HG02642 (cell line): ENCODE measurements at regions not wholly inside any gene's neighbourhood (a gene's known extent, or its start where the extent isn't known, plus 50 kb on each side); places are given as distances from the start of the nearest gene placed in this dataset.
"Not testable (repeated sequence)": the region's sequence is repeated elsewhere in the genome, so short reads cannot be mapped to it uniquely, and the experiment has no call there.

ENCODE experiments used
- ATAC-seq: cut with Tn5 transposase; IDR thresholded peaks from one replicate; pipeline ENCODE4 v1.9.1; 2021; ENCODE audit warnings: mild to moderate bottlenecking; ENCODE audit not compliant: unreplicated experiment, poor library complexity

DNA sequence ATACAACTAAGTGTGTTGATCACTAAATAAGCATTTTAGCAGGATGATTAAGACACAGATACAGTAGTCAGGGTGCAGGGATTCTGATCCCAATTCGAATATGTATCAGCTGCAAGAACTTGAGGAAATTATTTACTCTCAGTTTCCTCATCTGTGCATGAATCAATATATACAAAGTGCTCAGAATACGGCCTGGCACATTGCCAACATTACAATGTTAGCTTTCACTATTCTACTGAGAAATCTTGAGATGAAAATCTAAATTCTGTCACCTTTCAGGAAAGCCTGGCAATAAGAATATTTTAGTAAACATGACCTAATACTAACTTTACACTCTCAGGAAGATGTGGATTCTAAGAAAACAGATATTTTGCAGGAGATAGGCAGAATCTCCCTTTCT lies 1001.6 kb upstream of the IGFBP7 start:
- no peak for ATAC-seq

DNA sequence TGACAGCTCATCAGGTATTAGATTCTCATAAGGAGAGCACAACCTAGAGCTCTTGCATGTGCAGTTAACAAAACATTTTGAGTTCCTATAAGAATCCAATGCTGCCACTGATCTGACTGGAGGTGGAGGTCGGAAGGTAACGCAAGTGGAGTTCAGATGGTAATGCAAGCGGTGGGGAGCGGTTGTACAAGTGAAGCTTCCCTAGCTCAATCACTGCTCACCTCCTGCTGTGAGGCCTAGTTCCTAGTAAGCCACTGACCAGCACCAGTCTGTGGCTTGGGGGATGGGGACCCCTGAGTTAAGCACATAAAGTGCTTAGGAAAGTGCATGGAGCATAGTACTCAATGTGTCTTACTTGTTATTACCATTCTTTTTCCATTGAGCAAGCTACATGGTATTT lies 983.2 kb upstream of the IGFBP7 start:
- ATAC-seq: no peak

DNA sequence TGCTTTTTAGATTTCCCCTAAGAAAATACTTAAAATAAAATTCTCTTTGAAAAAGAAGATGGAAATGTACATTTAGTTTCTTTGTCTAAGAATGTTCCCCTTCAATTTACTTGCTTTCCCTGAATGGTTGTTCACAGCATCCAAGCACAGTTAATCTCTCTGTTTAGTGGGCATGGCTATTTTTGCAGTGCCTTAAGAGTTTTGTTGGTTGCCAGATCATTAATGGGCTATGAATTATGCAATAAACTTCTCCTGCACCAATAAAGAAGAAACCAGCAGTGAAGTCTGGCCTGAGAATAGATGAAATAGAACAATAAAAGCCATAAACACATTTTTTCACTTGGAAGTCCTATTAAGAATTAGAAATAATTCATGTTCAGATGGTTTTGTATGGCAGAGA lies 980.4 kb upstream of the IGFBP7 start:
- no peak for ATAC-seq

DNA sequence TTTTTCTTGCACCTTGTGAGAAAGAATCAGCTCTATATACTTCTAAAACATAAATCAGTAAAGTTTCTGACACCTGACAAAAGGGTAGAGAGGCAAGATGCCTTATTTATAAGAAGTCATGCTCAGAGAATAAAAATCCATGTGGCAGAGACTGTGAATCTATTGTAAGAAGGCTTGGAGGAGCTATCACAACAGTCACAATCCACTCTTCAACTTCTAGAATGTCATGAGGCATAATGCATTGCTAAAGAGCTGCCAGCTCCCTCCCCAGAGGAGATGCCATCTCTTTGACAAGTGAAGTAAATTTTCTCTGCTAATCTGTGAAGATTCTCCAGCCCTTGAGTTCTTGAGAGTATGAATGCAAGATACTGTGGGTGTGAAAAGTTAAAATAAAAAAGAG lies 971.2 kb upstream of the IGFBP7 start:
- no peak for ATAC-seq

DNA sequence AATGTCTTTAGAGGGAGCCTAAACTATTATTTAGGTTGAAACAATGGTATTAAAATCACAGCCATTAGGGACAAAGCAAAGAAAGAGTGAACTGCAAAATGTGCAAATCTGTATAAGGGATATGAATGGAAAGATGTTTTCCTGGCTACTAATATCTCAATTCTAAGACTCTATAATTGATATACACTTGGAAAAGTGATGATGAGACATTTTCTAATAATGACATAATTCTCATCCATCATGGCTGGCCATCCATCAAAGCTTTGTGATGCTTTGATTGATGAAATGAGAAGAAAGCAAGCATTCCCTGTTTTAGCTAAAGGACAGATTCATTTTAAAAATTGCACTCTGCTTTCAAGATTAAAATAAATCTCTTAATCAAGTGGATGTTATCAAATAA lies 965.5 kb upstream of the IGFBP7 start:
- no peak for ATAC-seq

DNA sequence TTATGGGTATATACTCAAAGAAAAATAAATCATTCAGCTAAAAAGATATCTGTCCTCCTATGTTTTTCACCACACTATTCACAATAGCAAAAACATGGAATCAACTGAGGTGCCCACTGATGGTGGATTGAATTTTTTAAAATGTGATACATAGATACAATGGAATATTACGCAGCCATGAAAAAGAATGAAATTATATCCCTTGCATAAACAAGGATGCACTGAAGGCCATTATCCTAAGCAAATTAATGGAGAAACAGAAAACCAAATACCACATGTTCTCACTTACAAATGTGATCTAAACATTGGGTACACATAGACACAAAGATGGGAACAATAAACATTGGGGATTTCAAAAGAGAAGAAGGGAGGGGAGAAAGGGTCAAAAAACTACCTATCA lies 964.2 kb upstream of the IGFBP7 start:
- no peak for ATAC-seq

DNA sequence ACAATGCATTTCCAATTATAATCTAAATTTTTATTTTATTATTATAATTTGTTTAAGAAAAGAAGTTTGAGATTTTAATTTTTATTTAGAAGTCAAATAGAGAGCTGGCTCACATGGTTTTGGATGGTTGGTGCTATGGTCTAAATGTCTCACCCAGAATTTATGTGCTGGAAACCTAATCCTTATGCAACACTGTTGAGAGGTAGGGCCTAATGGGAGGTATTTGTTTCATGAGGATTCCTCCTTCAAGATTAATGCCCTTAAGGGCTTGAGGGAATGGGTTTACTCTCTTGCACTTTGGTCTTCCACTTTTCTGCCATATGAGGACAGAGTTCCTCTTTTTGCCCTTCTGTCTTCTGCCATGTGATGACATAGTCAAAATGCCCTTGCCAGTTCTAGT lies 960.5 kb upstream of the IGFBP7 start:
- no peak for ATAC-seq

DNA sequence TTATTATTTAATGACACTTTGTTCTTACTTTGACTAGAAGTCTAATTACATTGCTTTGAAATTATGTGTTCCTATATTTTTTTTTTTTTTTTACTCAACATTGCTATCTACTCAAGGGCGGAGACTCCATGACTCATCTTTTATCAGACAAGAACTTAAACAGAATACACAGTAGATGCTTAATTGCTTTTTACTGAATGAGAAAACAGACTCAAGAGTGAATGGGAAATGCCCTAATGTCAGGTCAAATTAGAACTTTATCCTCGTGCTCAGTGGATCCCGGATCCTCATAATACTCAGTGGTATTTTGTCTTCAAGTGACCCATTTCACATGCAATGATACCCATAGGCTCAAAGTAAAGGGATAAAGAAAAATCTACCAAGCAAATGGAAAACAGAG lies 954.5 kb upstream of the IGFBP7 start:
- no peak for ATAC-seq

DNA sequence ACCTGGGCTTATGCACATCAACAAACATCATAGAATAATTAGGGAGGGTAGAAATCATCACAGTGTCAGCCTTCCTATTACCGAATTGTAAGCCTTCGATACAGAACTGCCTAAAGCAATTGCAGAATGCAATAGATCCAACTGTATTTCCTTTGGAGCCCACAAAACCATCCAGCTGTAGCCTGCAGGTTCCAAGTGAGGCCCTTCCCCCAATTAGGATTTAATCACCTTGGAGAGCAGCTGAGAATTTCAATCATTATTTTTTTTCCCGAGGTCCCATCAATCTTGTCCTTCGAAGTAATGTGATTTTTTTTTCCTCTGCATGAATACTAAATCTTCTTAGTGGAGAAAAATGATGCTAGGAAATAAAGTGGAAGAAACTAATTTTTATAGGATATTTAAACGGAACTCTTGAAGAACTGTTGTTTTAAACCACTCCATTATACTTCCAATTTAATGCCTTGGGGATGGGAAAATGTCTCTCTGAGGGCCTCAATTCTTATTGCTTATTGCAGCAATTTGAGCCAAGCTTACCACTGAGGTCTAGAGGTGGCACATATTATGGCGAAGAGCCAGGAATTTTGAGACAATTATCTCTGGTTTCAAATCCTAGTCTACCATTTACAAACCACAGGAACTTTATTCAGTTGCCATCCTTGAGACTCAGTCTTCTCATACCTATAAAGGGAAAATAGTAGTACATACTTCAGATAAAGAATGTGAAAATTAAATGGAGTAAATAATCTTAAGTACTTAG lies 953.4 kb upstream of the IGFBP7 start:
- ATAC-seq: no peak

DNA sequence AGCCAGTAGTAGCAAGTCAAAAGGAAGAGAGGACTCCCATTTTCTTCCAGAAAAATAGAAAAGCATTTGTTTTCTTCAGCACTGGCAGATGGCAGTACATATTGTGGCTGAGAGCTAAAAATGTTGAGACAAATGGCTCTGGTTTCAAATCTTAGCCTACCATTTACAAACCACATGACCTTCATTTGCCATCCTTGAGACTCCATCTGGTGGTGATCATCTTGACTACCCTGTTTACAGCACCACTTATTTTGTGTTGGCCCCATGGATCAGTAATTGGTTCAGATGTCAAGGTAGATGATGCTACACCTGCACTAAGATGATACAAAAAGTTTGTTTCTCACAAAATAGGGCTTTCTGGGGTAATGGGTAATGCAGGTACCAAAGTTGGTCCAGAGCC lies 951.8 kb upstream of the IGFBP7 start:
- ATAC-seq: no peak

DNA sequence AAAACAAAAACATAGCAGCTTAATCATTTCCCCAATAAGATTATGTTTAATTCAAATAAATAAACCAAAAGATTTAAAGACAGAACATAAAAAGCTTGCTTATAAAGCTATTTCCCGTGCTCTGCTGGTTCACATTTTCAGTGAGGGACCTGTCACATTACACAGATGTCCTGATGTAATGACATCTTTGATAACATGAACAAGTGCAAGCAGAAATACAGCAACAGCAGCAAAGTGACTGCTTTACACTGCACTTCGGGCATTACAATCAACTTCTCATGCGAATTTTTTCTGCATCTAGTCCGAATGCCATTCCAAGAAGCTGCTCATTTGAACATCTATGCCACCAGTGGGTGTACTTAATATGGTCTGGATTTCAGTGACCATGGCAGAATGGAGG lies 940.3 kb upstream of the IGFBP7 start:
- ATAC-seq: no peak

DNA sequence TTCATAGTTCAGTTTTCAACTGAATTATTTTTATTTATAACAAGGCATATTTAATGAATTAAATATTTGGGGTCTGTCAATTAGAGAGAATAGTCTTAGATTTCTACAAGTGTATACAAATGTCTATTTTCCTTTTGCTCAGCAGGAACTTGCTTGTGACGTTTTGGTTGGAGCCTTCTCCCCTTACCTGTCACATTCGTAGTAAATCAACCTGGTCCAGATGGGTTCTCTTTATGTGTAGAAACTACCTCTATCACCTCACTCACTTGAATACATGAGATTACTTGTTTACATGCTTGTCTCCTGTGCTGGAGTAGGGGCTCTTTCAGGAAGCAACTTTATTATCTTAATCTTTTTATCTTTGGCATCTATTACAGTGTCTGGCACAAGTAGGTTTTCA lies 938.3 kb upstream of the IGFBP7 start:
- no peak for ATAC-seq

DNA sequence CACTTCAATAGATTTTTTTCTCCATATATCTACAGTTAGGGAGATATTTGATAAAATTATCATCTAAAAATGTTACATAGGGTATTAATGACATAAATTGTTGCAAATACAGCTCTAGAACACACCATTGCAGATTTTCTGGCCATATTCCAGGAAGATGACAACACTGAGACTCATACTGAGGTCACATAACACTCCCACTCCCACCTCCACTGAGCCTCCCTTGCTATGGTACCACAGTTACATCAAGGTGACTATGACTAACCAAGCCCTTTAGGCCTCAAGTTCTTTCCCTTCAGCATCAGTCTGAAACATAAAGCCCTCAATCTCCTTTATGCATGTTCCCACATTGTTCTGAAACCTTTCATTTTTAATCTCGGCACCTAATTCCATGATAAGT lies 932.0 kb upstream of the IGFBP7 start:
- ATAC-seq: no peak

DNA sequence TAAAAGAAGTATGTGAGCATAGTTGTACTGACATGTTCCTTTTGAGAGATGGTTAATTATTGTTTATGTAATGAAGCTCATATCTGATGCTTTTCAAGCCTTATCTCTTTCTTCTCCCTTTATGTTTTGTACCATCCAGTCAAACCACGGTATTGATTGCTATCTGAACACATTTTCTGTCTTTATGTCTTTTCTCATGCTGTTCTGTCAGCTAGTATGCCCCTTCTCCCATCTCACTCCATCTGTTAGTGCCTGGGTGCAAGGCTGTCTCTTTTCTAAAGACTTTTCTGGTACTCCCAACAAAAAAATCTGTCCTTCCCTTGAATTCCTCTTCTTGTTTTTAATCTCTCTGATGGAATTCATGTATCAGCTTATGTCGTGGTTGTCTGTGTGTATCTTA lies 883.8 kb upstream of the IGFBP7 start:
- ATAC-seq: no peak

DNA sequence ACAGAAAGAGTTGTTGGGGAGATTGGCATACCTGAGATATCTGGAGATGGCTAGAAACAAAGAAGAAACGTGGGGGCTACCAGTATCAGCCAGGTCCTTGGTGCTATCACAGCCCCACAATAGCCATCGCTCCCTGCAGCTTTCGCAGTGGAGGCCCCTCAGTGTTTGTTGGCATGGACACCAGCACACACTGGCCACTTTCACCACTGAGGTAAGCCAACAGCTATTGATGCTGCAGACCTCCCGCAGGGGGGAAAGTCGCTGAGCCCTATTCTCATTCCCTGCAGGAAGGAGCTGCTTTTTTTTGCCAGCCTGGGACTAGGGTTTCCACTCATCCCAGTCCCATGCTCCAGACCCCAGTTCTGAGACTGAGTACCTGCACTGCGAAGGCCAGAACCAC lies 879.2 kb upstream of the IGFBP7 start:
- no peak for ATAC-seq

DNA sequence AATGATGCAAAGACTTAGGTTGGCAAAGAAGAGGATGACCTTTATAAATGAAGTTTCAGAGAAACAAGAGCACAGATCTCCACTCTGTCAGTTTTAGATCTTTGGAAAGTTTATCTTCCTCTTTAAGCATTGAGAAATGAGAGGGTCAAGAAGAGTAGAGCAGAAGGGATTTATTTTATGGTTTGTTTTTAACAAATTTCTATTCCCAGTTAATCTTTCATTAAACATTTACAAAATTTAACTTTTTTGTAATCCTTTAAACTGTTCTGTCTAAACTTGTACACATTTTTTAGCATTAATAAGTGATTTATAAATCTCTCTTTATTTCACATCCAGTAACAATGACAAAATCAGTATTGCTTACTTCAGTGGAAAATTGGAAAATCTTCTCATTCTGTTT lies 875.0 kb upstream of the IGFBP7 start:
- ATAC-seq: no peak

DNA sequence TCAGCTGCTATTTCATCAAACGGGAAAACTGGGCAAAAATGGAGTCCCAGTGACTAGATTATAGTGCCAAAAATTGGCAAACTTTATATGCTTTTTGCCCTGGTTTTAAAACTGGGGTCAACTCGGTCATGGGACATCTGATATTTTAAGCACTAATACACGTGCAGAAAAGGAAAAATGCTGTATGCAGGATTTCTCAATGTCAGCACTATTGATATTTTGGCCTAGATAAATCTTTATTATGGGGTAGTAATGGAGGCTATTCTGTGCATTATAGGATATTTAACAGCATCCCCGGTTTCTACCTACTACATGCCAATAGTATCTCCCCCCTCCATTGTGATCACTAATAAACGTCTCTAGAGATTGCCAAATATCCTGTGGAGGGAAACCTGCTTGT lies 870.9 kb upstream of the IGFBP7 start:
- ATAC-seq: no peak

DNA sequence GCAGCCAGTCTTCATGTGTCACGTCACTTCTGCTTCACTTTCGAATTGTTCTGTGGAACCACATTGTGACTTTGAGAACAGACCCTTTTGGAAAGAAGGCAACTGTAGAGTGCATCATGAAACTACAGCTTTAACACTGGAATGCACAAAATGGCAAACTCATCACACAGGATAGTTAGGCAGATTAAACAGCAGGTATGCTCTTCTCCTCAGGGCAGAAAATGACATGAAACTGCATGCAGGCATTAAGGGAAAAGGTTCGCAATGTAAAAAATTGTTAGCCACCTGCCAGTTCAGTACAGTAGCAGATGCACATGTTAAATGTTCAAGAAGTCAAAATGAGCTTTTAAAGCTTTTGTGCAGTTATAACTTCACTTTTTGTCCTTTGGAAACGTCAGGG lies 864.6 kb upstream of the IGFBP7 start:
- ATAC-seq: no peak

DNA sequence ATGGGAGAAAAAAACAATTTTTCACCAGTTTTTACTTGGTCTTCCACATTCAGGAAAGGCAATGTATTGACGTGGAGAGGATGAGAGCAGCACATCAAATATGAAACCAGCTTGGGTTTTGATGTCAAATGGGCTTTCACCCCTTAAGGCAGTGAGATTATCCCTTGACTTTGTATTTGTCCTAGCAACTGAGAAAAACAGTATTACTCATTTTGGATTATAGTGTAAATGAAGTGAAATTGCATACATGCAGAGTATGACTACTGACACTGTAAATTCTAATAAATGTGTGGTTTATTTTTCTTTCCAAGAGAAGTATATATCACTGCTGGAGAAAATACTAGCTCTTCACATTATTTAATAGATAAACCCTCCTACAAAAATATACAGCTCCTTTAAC lies 863.6 kb upstream of the IGFBP7 start:
- ATAC-seq: no peak

DNA sequence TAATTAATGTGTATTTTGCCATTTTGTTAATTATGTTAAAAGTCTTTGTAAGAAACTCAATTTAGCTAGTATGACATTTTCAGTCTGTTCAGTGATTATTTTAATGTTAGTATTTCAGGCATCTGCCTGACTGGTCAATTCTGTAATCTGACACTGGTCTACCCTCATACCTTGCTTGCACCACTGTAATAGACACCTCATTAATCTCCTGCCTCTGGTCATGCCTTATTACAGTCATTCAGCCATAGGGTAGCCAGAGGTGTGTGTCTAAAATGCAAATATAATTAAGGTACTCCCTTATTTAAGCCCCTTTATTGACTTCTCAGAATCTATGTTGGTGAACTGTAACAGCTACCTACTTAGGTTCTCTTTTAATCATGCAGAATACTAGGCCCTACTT lies 861.1 kb upstream of the IGFBP7 start:
- no peak for ATAC-seq

DNA sequence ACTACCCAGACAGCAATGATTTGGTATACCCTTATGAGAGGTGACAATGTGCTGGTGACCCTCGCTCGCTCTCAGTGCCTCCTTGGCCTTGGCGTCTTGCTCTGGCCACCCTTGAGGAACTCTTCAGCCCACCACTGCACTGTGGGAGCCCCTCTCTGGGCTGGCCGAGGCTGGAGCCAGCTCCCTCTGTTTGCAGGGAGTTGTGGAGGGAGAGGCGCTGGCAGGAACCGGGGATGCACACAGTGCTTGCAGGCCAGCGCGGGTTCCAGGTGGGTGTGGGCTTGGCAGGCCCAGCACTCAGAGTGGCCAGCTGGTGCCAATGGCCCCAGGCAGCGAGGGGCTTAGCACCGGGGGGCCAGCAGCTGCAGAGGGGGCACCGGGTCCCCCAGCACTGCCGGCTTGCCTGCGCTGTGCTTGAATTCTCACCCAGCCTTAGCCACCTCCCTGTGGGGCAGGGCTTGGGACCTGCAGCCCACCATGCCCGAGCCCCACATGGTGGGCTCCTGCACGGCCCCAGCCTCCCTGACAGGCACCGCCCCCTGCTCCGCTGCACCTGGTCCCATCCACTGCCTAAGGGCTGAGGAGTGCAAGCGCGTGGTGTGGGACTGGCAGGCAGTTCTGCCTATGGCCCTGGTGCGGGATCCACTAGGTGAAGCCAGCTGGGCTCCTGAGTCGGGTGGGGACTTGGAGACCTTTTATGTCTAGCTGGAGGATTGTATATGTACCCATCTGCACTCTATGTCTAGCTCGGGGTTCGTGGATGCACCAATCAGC lies 857.0 kb upstream of the IGFBP7 start:
- ATAC-seq: no peak

DNA sequence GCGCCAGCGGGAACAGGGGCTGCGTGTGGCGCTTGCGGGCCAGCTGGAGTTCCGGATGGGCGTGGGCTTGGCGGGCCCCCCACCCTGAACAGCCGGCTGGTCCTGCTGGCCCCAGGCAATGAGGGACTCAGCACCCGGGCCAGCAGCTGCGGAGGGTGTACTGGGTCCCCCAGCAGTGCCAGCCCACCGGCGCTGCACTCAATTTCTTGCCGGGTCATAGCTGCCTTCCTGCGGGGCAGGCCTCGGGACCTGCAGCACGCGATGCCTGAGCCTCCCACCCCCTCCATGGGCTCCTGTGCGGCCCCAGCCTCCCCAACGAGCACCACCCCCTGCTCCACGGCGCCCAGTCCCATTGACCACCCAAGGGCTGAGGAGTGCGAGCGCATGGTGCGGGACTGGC lies 855.2 kb upstream of the IGFBP7 start:
- ATAC-seq: not testable (repeated sequence)
